Stimulated activated memory B cell treated with anti-CD40 and anti-IgM and Interleukin-4, amounts not matched to agents 10 μg/mL and 1 μg/mL and 100 μg/mL, for 72 hours (primary cell): ENCODE measurements at regions not wholly inside any gene's neighbourhood (a gene's known extent, or its start where the extent isn't known, plus 50 kb on each side); places are given as distances from the start of the nearest gene placed in this dataset.

ENCODE experiments used
- ATAC-seq: fragments of 150-1000 bp; cut with Tn5 transposase; 2 replicates; pipeline ENCODE4 v1.10.0; 2021
- H3K27ac Mint-ChIP-seq: one replicate; pipeline ENCODE4 v1.8.0; 2022; ENCODE audit warnings: mild to moderate bottlenecking, mixed read lengths
- H3K27me3 Mint-ChIP-seq: one replicate; pipeline ENCODE4 v1.8.0; 2022; ENCODE audit warnings: mixed read lengths
- H3K36me3 Mint-ChIP-seq: one replicate; pipeline ENCODE4 v1.8.0; 2022; ENCODE audit warnings: mixed read lengths
- H3K4me1 Mint-ChIP-seq: one replicate; pipeline ENCODE4 v1.8.0; 2022; ENCODE audit warnings: mixed read lengths
- H3K4me3 Mint-ChIP-seq: one replicate; pipeline ENCODE4 v1.8.0; 2022; ENCODE audit warnings: mild to moderate bottlenecking, moderate library complexity, mixed read lengths
- H3K9me3 Mint-ChIP-seq: one replicate; pipeline ENCODE4 v1.8.0; 2022; ENCODE audit warnings: mixed read lengths

DNA sequence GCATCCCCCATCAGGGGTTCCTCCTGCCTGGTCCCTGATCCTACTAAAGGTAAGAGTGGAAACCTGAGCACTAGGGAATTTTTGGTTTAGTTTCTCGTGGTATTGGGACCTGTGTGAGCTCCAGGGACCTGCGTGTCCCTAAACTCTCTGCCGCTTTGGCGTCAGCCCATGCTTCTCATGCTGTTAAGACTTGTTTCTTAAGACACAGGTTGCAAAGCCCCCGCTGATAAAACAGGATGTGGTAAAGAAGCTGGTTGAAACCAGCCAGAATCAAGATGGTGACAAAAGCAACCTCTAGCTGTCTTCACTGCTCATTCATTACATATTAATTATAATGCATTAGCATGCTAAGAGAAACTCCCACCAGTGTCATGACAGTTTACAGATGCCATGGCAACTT lies 64.6 kb downstream of the LYZL4 start:
- Mint-ChIP-seq H3K9me3 (no peaks in the 10 kb centered on the region), H3K27ac (no peak overlapping the region), H3K36me3 (no peaks in the 10 kb centered on the region), H3K27me3 (peaks cover 55% of the 10 kb centered on the region), H3K4me1 (no peaks in the 10 kb centered on the region), H3K4me3 (no peak overlapping the region)
- ATAC-seq = no peak

DNA sequence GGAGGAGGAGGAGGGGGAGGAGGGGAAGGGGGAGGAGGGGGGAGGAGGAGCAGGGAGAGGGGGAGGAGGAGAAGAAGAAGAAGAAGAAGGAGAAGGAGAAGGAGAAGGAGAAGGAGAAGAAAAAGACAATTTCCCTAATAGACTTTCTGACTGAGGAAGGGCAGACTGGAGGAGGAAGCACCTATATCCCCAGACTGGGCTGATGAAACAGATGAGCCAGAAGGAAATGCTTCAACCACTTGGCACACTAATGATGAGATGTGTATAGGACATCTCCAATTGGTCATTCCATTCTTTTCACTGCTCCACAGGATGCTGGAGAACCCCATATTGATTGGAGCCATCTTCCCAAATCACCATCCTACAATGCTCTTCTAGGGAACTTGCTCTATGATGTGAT lies 69.9 kb downstream of the LYZL4 start:
- Mint-ChIP-seq H3K36me3 (no peaks in the 10 kb centered on the region), H3K27me3 (peaks cover 73% of the 10 kb centered on the region), H3K4me3 (no peak overlapping the region), H3K27ac (no peak overlapping the region), H3K9me3 (no peaks in the 10 kb centered on the region), H3K4me1 (no peaks in the 10 kb centered on the region)
- no peak for ATAC-seq

DNA sequence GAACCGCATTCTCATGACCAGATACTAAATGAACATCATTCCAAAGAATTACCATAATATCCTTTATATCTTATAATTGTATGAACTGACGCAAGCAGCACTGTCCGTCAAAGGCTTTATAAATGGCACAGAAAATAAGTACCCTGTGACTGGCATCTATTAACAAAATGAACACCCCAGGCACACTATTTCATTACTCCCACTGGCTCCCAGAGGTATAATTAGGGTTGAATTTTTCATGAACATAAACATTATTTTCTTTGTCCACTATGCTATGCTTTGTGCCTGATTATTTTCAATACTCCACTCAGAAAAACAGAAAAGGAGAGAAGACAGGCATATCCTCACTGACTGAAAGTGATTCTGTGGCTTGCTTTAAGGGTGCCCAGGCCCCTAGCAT lies 71.1 kb downstream of the LYZL4 start:
- H3K36me3 Mint-ChIP-seq = no peaks in the 10 kb centered on the region
- H3K27ac Mint-ChIP-seq = no peak overlapping the region
- peaks cover 62% of the 10 kb centered on the region for H3K27me3 Mint-ChIP-seq
- H3K4me1 Mint-ChIP-seq = no peaks in the 10 kb centered on the region
- ATAC-seq = no peak
- no peak overlapping the region for H3K4me3 Mint-ChIP-seq
- H3K9me3 Mint-ChIP-seq = no peaks in the 10 kb centered on the region

- peaks cover 36% of the 10 kb centered on the region for H3K27me3 Mint-ChIP-seq
- no peak overlapping the region for H3K4me3 Mint-ChIP-seq
- no peaks in the 10 kb centered on the region for H3K36me3 Mint-ChIP-seq
- H3K4me1 Mint-ChIP-seq = no peaks in the 10 kb centered on the region
- H3K27ac Mint-ChIP-seq = no peak overlapping the region
- H3K9me3 Mint-ChIP-seq = no peaks in the 10 kb centered on the region
- ATAC-seq = no peak
These were observed 70.1 kb upstream of the CCK start for GRCh38 chr3:42336103-42336502.

DNA sequence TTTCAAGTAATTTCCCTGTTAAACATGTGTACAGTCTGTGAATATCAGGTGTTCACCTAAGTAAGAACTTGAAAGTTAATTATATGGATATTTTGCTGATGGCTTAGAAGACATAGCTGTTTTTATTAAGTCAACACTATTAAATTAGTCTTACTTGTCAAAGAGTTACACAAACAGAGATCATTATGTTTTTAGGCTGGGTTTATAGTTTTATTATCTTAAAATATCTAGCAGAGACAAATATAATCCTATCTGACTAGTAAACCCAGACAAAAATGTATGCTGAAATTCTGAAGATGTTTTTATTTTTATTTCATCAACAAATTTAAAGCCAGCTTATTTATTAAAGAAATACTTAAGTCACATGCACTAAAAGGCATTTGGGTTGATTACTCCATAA lies 51.2 kb upstream of the CCK start:
- no peak for ATAC-seq
- H3K36me3 Mint-ChIP-seq = peaks cover 5% of the 10 kb centered on the region

More for the DNA sequence above, 51.2 kb upstream of the CCK start:
- peaks cover 19% of the 10 kb centered on the region for H3K9me3 Mint-ChIP-seq
- no peak overlapping the region for H3K27ac Mint-ChIP-seq
- H3K4me3 Mint-ChIP-seq = no peak overlapping the region
- no peaks in the 10 kb centered on the region for H3K4me1 Mint-ChIP-seq
- peaks cover 28% of the 10 kb centered on the region for H3K27me3 Mint-ChIP-seq
